ENCODE measurements at regions not wholly inside any gene's neighbourhood (a gene's known extent, or its start where the extent isn't known, plus 50 kb on each side); places are given as distances from the start of the nearest gene placed in this dataset.

GRCh38 chr6:25175681-25176080 is 103.5 kb upstream of the CARMIL1 start:
- TF ChIP-seq CTCF (conservative IDR thresholded peaks at IDR 0.05 in 1 of 2, IDR thresholded peaks at IDR 0.05 in 1 of 2; ENCODE audit: extremely low read depth in 1 of 2, insufficient read depth in 1 of 2, low read depth in 1 of 2, low read length in 2 of 2), result no peak
- TF ChIP-seq EZH2 (IDR thresholded peaks at IDR 0.05; ENCODE audit: borderline replicate concordance, low read length), result no peak
